Stimulated activated CD8-positive, alpha-beta memory T cell treated with anti-CD3 and anti-CD28 coated beads, Interleukin-4, amount 100 ng/mL, for 48 hours (primary cell): ENCODE measurements at regions not wholly inside any gene's neighbourhood (a gene's known extent, or its start where the extent isn't known, plus 50 kb on each side); places are given as distances from the start of the nearest gene placed in this dataset.

Experiments
- DNase-seq: peaks from one replicate; pipeline ENCODE4 v3.0.0-alpha.2; 2020

DNA sequence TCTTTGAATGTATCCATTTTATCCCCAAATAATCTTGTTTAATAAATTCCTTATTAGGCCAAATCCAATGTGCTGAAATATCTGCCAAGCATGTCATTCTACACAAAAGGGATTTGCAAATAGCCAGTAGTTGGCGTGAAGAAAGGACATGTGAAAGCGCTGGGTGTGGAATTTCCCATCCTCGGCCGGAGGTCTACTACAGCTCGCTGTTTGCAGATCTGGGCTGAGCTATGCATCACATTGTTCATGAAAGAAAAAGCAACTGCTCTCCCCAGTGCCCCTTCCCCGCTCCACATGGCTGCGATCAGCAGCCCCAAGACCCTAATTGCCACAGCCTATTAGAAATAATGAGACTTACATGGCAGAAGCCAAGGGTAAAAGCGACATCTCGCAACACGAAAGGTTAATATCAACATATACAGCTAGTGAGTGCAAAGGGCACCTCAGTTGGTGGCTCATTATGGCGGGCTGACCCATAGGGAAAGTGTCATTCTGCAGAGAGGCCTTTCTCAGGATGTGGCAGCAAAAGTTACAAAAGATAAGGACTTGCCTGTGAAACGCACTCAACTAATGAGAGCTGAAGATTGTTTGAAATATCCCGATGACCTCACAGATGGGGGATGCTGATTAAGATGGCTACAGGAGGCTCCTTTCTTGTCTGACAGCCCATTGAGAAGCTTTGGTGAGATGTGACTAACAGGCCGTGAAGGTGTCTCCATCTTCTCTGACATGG is 126.9 kb upstream of the CYP1B1 start:
- no peak for DNase-seq

DNA sequence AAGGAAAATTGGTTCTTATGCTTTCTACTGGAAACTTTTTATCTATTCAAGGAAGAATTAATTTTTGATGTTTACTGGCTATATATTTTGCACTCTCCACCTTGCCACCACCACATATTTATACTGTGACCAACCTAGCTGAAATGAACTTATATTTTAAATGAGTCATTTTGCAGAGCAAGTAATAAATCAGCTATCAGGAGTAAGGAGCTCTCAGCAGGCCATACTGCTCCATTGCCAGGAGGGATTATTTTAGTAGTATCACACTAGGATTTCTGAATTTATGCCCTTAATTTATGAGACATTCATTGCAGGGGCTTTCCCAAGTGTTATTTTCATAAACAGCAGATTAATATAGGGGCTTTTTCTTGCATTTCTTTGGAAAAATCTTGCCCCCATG is 125.8 kb upstream of the CYP1B1 start:
- DNase-seq: no peak

DNA sequence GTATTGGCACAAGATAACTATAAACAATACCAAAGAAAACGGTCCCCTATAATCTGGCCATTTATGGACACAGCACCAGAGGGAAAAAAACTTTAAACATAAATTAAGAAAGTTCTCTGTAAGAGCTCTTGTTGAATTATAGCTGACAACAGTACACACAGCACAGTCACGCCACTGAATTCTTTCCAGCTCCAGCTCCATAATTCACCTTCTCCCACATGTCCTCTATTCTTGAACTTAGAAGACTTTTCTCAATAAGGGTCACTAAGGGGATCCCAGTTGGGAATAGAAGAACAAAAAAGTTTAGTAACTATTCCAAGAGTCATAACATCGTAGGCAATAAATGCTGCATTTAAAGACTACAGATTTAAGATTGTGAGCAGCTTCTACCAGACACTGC is 124.6 kb upstream of the CYP1B1 start:
- DNase-seq: no peak

DNA sequence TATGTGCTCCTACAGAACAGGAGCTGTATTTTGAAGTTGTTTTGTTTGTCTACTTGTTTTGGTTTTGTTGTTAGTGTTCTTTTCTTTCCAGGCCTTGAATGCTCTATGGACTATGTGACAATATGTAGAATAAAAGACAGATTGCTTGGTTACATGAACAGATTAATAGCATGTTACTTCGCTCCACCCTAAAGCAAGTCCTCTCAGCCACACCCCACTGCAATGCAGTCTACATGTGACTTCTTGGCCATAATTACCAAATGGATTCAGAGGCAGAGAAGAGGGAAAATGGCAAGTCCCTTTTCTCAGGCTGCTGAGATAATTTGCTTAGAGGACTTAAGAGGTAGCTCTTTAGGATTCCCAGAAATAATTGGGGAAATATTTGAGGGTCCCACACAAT is 123.2 kb upstream of the CYP1B1 start:
- no peak for DNase-seq

DNA sequence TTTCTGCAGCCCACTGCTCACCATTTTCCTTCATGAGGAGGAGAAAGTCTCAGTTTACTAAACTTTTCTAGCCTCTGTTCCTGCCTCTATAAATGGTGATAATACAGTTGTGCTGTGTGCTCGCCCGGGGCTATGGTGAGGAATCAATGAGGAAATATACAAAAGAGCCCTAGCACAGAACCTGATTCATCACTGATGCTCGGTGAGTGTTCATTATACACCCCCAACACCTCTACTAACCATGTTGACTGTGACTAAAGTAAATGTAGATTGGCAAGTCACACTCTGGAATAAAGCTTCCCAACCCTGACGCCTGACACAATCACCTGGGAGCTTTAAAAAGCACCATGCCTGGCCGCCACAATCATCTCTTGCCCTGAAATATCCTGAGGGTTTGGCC is 118.8 kb upstream of the CYP1B1 start:
- no peak for DNase-seq

DNA sequence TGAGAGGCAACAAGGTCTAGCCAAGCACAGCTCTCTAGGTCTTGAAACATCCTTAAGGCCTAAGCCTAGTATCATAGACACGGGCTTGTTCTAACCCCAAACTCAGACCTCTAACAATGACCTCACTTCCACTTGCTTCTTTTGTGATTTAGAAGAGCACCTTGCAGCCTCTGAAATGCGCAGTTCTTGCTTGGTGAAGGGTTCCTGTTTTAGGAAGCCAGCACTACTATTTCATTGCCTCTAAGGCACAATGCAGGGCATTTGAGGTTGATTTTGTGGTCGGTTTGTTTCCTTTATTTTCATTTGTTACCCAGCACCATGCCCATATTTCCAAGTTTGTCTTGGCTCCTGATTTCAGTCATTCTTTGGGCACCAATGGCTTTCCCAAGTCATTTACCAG is 117.0 kb upstream of the CYP1B1 start:
- DNase-seq: no peak

DNA sequence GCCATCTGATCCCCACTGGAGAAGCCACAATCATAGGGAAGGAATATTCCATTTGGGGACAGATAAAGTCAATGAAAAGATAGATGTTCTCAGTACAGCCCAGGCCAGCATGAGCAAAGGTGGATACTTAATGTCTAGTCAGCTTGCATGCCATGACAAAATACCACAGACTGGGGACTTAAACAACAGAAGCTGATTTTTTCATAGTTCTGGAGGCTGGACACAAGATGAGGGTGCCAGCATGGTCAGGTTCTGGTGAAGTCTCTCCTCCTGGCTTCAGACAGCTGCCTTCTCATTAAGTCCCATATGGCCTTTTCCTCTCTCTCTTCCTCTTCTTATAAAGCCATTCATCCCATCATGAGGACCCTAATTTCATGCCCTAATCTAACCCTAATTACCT is 116.1 kb upstream of the CYP1B1 start:
- DNase-seq: no peak

DNA sequence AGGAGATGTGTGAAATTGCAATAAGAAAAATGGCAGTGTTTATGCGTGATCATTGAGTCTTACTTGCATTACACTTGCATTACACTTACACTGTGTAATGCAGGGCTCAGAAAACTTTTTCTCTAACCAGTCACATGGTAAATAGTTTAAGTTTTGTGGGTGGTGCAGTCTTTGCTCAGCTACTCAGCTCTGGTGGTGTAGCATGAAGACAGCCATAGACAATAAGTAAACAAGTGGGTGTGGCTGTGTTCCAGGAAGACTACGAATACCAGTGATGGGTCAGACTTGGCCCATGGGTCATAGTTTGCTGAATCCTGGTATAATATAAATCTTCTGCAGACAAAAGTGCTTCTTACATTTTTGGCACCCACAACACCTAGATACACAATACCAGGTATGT is 115.6 kb upstream of the CYP1B1 start:
- no peak for DNase-seq

DNA sequence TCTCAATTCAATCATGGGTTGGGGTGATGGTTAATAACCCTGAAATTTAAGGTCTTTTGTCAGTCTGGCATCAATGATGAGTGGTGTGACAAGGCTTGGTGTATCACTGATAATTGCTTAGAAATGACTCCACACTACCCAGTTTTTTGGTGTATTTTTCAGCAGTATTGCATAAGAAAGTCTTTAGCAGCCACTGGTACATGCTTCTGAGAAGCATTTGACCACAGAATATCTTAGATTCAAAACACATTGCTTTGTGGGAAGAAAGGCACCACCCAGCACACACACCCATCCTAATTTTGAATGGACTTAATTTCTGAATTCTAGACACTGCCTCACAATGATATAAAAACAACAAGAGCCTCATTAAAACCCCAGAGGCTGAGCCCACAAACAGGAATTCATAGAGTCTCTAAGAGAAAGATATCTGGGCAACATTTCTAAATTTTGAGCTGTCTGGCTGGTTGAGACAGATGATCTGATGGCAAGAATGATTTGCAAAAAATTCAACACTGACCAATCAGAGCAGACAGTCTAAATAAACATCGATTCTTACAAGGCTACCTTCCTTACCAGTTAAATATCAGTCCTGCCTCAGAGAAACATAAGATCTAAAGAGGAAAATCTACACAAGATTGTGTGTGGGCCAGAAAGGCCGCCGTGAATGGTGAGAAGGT is 114.7 kb upstream of the CYP1B1 start:
- no peak for DNase-seq

DNA sequence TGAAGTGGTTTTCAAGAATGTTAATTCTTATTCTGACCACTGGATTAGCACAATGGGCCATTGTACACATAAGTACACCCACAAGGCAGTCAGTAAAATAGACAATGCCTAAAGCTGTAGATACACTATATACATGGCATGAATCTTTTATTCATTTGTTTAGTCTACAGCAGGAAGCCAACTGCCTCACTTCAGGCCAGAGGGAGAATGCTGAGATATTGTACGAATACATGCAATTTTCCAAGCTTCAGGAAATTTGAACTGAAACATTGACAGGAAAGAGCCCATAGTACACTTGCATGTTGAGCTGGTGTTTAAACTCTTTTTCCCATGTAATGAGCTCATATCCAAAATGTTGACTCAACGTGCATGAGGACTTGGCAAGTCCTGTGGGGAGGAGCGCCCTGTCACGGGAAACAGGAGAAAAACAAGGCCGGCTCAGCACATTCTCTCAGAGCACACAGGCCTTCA is 111.6 kb upstream of the CYP1B1 start:
- no peak for DNase-seq

DNA sequence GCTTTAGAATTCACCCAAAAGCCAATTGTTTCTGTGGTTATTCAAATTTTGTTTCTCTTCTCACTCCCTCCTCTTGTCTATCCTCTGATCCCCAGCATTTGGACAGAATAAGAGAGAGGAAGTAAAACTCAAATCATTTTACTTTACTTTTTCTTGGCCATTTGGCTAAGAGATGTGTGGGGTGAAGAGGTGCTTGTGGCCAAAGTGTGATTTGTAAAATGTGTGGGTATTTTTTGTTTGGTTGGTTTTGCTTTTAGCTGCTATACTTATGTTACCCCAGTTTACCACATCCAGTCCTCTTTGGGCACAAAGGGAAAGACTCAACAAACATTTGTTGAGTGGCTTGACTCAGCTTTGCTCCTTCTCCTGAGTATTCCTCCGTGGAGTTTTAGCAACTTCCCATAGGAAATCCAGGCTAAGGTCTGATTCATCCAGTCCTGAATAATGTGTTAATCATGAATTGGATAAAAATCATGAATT is 109.1 kb upstream of the CYP1B1 start:
- DNase-seq: no peak

DNA sequence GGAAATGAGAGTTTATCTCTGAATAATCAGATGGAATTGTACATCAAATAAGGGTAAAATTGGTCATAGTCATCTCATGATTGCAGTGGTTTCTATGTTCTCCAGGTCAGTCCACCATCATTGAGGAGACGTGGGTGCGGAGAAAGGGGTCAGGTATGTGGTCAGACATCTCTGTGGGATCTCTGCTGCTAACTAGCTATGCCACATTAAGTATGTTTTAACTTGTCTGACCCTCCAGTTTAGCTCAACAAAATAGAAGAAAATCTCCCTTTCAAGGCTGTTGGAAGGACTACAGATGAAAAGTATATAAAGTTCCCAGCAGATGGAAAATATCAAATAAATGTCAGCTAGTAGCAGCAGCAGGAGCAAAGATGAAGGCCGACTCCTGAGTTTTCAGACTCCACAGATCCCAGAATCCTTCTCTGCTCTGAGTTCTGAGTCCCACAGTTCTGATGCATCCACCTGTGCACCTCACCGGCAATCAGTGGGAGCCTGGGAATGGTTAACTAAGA is 106.6 kb upstream of the CYP1B1 start:
- no peak for DNase-seq

DNA sequence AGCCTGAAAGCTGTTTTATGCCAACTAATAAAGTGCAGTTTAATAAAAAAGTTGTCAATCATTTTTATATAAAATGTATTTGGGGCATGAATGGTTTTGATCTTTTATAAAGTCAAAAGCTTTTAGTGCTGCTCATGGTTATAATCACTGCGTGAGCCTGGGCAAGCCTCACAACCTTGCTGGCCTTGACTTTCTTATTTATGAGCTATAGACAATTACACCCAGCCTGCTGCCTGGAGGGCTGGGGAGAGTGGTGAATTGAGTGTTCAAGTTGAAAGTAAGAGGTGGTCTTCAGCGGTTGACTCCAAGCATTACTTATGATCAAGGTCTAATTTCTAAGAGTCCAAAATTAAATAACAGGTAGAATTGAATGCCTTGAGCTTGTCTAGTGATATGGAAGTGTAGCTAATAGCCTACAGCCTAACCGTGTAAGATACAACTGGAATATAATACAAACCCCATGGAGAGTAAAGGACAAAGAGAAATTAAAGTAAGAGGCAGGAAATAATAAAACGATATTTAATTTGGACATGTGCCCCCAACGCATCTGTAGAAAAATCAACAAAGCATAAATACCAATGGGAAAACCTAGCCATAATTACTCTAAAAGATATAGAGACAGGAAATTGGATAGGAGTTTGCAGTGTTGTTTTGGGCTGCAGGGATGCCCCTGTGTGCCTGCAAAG is 106.0 kb upstream of the CYP1B1 start:
- no peak for DNase-seq

DNA sequence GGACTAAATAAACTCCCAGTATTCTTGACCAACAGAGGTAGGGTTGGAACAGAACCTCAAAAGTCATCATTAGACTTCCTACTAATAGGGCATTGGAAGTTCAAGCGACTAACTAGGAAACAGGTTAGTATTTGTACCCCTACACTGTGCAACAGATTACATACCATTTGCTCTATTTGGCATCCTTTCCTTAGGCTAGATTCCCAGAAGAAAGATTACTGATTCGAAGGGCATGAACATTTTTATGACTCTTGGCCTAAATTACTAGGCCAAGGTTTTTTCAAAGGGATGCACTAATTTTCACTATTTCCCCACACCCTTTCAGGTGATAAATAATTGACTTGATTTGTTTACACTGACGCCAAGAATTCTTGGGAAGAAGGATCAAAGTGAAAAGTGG is 104.8 kb upstream of the CYP1B1 start:
- DNase-seq: no peak

DNA sequence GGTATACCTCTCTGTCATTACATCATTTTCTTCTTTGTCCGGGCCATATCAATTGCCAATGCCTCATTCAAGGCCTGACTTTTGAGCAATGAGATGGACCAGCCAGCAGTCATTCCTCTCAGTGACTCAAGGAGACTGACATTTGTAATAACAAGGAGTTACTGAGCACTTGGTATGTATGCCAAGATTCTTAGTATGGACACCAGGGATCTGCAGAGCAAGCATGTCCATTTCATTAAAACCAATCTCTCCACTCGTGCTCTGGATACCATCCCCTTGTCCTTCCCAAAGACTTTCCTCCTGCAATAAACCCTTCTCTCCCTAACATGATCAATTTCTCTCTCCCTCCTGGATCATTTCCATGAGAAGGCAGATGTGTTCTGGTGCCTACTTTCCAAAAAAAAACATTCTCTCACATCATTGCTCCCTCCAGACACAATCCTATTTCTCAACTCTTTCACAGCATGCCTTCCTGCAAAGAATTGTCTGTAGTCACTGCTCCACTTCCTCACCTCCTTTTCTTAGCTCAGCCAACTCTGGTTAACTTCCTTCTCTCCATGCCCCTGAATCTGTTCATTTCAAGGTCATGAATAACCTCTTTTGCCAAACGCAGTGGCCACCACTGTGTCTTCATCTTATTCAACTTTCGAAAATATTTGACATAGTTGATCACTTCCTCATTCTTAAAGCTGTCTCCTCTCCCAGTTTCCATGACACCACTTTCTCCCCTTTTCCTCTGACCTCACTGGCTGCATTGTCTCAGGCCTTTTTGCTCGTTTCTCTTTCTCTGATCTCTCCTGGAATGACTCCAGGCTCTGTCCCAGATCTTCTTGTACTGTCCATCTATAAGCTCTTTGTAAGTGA is 102.8 kb upstream of the CYP1B1 start:
- no peak for DNase-seq

DNA sequence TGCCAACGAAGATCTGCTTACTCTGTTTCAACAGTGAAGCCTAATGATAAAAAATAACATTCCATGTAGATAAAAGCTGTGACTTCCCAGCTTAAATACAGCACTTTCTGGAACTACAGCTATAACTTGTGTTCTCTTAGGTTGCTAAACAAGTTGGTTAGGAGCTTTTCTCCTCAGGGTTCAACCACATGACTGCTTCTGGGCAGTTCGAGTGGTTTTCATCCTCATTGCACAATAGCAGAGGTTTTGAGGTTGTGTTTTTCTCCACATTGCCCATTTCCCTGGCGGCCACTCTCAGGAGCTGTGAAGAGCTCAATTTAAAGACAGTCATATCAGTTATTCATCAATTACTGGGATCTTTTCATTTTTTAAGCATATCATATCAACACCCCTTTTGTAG is 102.2 kb upstream of the CYP1B1 start:
- no peak for DNase-seq

DNA sequence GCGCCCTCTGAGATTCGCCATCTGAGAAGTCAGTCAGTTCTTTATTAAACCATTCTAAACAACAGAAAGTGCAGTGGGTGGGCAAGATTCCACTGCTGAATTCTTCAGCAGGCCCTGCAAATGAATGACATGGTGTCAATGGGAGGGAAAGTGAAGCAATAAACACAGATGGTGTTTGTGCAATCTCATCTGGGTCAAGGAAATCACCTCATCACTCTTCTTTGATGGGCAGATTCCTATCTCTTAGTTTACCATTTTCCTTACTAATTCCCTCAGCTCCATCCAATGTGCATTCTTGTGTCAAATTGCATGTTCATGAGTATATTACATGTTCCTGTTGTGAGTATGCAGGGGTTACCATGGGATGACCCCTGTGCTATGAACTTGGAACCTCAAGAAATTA is 100.7 kb upstream of the CYP1B1 start:
- DNase-seq: no peak

DNA sequence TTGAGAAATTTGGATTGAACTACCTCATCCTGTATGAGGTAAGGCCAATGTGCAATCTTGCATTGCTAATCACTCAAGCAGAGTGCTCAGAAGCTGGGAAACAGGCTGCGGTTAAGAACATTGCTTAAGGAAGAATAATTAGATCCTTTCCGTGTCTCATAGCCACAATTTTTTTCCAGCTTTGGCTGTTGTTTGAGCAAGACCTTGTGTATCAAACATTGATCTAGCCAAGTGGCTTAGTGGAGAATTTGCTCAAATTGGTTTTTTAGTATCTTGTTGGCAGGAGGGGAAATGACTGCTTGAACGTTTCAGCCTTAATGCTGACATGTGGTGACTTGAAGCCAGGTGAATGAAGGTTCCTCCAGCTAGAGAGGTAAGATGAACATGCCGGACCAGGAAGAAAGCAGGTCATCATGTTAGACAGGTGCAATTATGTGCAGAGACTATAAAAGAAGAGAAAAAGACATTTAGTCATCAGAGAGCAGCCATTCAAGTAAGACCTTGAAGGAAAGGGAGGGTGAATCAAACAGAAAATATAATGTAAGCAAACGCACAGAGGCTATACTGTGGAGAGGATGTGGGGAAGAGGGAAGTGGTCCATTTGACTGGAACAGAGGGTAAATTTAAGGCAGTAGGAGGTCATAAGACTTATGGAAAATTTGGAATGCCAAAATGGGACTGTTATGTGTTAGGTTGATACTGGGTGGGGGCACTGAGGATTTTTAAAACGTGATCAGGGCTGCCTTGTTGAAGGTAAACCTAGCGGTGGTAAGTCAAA is 98.9 kb upstream of the CYP1B1 start:
- DNase-seq: no peak

DNA sequence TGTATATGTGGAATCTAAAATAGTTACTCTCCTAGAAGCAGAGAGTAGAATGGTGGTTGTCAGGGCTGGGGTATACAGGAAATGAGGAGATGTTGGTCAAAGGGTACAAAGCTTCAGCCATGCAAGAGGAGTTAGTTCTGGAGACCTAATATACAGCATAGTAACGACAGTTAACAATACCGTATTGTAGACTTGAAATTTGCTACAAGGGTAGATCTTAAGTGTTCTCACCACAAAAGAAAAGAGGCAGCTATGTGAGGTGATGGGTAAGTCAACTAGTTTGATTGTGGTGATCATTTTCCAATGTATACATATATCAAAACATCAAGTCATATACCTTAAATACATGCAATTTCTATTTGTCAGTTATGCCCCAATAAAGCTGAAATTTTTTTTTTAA is 98.2 kb upstream of the CYP1B1 start:
- no peak for DNase-seq

DNA sequence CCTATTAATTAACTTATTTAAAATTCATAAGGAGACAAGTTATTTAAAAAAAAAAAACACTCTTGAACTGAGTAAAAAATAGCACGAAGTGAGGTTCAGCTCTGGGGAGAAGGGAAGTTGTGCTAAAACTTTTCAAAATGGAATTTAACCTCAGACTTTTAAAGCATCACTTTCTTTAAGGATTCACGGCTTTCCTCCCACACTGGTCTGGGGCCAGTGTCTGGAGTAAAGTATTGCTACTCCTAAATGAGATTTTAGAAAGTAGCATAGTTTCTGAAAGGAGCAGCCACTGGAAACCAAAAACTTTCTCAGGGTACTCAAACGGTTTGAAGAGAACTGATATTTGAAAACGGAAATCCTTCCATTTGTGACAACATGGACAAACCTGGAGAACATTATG is 97.7 kb upstream of the CYP1B1 start:
- no peak for DNase-seq

DNA sequence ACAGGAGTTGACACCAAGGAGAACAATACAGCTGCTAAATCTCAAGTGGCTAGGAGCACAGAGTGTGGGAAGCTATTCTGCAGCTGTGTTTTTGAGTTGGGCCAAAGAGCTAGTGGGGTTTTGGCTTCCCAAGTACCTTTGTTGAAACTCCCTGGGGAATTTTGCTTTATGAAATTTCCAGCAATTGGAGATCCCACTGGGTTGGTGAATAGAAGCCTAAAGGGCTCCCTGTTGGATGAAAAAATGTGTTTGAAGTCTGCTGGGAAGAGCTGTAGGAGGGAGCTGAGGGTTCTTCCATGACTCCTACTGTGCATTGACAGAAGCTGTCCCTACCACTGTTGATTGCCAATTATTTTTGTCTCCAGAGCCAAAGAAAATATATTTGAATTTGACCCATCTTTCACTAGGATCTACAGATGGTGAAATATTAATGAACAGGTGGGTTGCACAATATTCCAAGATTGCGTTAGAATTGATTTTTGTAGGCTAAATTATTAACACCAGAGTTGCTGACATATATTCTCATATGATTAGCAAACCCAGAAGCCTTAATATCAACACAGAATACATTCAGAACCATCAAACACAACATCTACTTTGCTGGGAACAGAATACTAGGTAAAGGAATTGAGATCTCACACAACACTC is 95.4 kb upstream of the CYP1B1 start:
- no peak for DNase-seq

DNA sequence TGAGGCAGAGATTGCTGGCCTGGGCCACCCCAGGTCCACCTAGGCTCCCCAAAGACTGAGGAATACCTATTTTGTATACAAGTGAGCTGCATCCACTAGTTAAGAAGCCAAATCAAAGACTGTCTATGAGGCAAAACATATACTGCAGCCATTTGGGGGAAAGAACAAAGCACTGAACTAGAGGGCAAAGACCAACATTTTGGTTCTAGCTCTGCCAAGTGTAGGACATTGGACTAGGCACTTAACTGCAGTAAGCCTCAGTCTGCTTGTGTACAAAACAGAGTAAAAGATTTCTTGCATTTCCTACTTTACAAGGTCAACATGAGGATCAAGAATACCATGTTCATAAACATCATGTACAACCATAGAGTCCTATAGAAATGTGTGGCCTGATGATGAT is 94.8 kb upstream of the CYP1B1 start:
- DNase-seq: no peak
